ENCODE measurements at regions not wholly inside any gene's neighbourhood (a gene's known extent, or its start where the extent isn't known, plus 50 kb on each side); places are given as distances from the start of the nearest gene placed in this dataset.
"Not testable (repeated sequence)": the region's sequence is repeated elsewhere in the genome, so short reads cannot be mapped to it uniquely, and the experiment has no call there.

- no peaks in the 10 kb centered on the region for H3K79me2 ChIP-seq (replicated peaks; ENCODE audit: insufficient read depth, low read length)
- H2AFZ ChIP-seq (ENCODE audit: low read depth, low read length), result no peak overlapping the region
- no peak overlapping the region for H3K27ac ChIP-seq (ENCODE audit: low read length)
- no peak overlapping the region for H3K9ac ChIP-seq (ENCODE audit: low read length)
- H3K27me3 ChIP-seq (ENCODE audit: insufficient read depth, low read depth, low read length), result no peaks in the 10 kb centered on the region
- H3K36me3 ChIP-seq (ENCODE audit: insufficient read depth, low read length), result no peaks in the 10 kb centered on the region
- H3K9me3 ChIP-seq (ENCODE audit: low read length), result no peaks in the 10 kb centered on the region
- no peak overlapping the region for H3K4me2 ChIP-seq (ENCODE audit: low read length)
- no peaks in the 10 kb centered on the region for H3K9me2 ChIP-seq (ENCODE audit: insufficient read depth, low read length)
- H4K20me1 ChIP-seq (ENCODE audit: insufficient read depth), result no peaks in the 10 kb centered on the region
- no peak overlapping the region for H3K4me3 ChIP-seq (ENCODE audit: low read length)
- no peak for TF ChIP-seq TAF1 (IDR thresholded peaks at IDR 0.05; ENCODE audit: low read depth)
- TF ChIP-seq CTCF (IDR thresholded peaks at IDR 0.05; ENCODE audit: poor library complexity, severe bottlenecking), result no peak
- no peak for TF ChIP-seq SMC3 (conservative IDR thresholded peaks at IDR 0.05; ENCODE audit: poor library complexity)
- TF ChIP-seq POLR2AphosphoS5 (IDR thresholded peaks at IDR 0.05), result no peak
- no peak for TF ChIP-seq EP300 (conservative IDR thresholded peaks at IDR 0.05; ENCODE audit: poor library complexity, severe bottlenecking)
- no peaks in the 10 kb centered on the region for H3F3A ChIP-seq (ENCODE audit: insufficient read depth, low read length, poor library complexity, severe bottlenecking)
Observed at GRCh38 chr5:142522983-142523382, 162.9 kb downstream of the FGF1 start.

GRCh38 chr5:142521706-142522105, 164.2 kb downstream of the FGF1 start:
- Histone ChIP-seq H3K9me2 (ENCODE audit: insufficient read depth, low read length) (no peaks in the 10 kb centered on the region), H3F3A (ENCODE audit: insufficient read depth, low read length, poor library complexity, severe bottlenecking) (no peaks in the 10 kb centered on the region), H3K79me2 (replicated peaks; ENCODE audit: insufficient read depth, low read length) (no peaks in the 10 kb centered on the region), H3K4me3 (ENCODE audit: low read length) (no peak overlapping the region), H3K9me3 (ENCODE audit: low read length) (no peaks in the 10 kb centered on the region), H4K20me1 (ENCODE audit: insufficient read depth) (no peaks in the 10 kb centered on the region), H3K36me3 (ENCODE audit: insufficient read depth, low read length) (no peaks in the 10 kb centered on the region), H3K9ac (ENCODE audit: low read length) (no peak overlapping the region), H3K4me2 (ENCODE audit: low read length) (no peak overlapping the region), H3K27me3 (ENCODE audit: insufficient read depth, low read depth, low read length) (no peaks in the 10 kb centered on the region), H3K27ac (ENCODE audit: low read length) (no peak overlapping the region), H2AFZ (ENCODE audit: low read depth, low read length) (no peak overlapping the region)
- no peak for TF ChIP-seq RAD21 (conservative IDR thresholded peaks at IDR 0.05)

DNA sequence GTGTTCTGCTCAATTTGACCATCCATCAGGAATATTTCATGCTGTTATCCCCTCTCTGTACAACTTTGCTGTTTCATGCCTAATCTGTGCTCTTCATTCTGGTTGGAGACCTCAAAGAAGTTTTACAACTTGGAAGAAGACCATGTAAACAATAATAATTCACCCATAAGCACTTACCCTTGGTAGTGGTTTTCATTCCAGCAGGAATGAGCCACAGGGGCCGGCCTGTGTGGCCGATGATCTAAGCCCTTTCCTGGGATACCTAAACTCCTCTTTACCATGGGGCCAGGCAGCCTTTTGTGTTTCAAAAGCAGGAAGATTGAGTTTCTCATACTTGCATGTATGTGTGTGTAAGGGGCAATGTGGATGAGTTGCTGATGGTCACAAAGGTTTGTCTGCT, 165.0 kb downstream of the FGF1 start:
- Histone ChIP-seq H3K27ac (ENCODE audit: low read length) (no peak overlapping the region), H3F3A (ENCODE audit: insufficient read depth, low read length, poor library complexity, severe bottlenecking) (no peaks in the 10 kb centered on the region), H3K79me2 (replicated peaks; ENCODE audit: insufficient read depth, low read length) (no peaks in the 10 kb centered on the region), H2AFZ (ENCODE audit: low read depth, low read length) (no peak overlapping the region), H3K36me3 (ENCODE audit: insufficient read depth, low read length) (no peaks in the 10 kb centered on the region), H3K4me3 (ENCODE audit: low read length) (no peak overlapping the region), H3K9me2 (ENCODE audit: insufficient read depth, low read length) (no peaks in the 10 kb centered on the region), H3K9ac (ENCODE audit: low read length) (no peak overlapping the region), H3K4me2 (ENCODE audit: low read length) (no peak overlapping the region), H4K20me1 (ENCODE audit: insufficient read depth) (no peaks in the 10 kb centered on the region), H3K9me3 (ENCODE audit: low read length) (no peaks in the 10 kb centered on the region), H3K27me3 (ENCODE audit: insufficient read depth, low read depth, low read length) (no peaks in the 10 kb centered on the region)
- TF ChIP-seq POLR2AphosphoS5 (IDR thresholded peaks at IDR 0.05), result no peak
- TF ChIP-seq RAD21 (conservative IDR thresholded peaks at IDR 0.05), result no peak
- TF ChIP-seq EZH2 (IDR thresholded peaks at IDR 0.05; ENCODE audit: borderline replicate concordance, insufficient read depth, low read length, poor library complexity, severe bottlenecking), result no peak
- TF ChIP-seq MXI1 (conservative IDR thresholded peaks at IDR 0.05; ENCODE audit: poor library complexity, severe bottlenecking), result no peak
- TF ChIP-seq EP300 (conservative IDR thresholded peaks at IDR 0.05; ENCODE audit: poor library complexity, severe bottlenecking), result no peak
- no peak for TF ChIP-seq TAF1 (IDR thresholded peaks at IDR 0.05; ENCODE audit: low read depth)
- TF ChIP-seq REST (IDR thresholded peaks at IDR 0.05; ENCODE audit: borderline replicate concordance), result no peak
- no peak for TF ChIP-seq CTCF (IDR thresholded peaks at IDR 0.05; ENCODE audit: poor library complexity, severe bottlenecking)
- no peak for TF ChIP-seq SMC3 (conservative IDR thresholded peaks at IDR 0.05; ENCODE audit: poor library complexity)

DNA sequence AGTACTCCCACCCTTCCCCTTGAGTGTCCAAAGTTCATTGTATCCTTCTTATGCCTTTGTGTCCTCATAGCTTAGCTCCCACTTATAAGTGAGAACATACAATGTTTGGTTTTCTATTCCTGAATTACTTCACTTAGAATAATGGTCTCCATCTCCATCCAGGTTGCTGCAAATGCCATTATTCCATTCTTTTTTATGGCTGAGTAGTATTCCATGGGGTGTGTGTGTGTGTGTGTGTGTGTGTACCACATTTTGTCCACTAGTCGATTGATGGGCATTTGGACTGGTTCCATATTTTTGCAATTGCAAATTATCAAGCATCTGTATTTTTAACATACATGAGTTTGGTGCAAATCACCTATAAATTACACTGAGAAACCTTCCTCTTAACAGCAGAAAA, 166.0 kb downstream of the FGF1 start:
- H3K4me3 ChIP-seq (ENCODE audit: low read length); H2AFZ ChIP-seq (ENCODE audit: low read depth, low read length); H3K9me2 ChIP-seq (ENCODE audit: insufficient read depth, low read length); H3K79me2 ChIP-seq (replicated peaks; ENCODE audit: insufficient read depth, low read length); H3K9me3 ChIP-seq (ENCODE audit: low read length); H3F3A ChIP-seq (ENCODE audit: insufficient read depth, low read length, poor library complexity, severe bottlenecking); H4K20me1 ChIP-seq (ENCODE audit: insufficient read depth); H3K36me3 ChIP-seq (ENCODE audit: insufficient read depth, low read length); H3K4me2 ChIP-seq (ENCODE audit: low read length); H3K27me3 ChIP-seq (ENCODE audit: insufficient read depth, low read depth, low read length); H3K27ac ChIP-seq (ENCODE audit: low read length); H3K9ac ChIP-seq (ENCODE audit: low read length): not testable (repeated sequence)

Measured in neural cell (in vitro differentiated cells).